Glomerular visceral epithelial cell (primary cell): ENCODE measurements at regions not wholly inside any gene's neighbourhood (a gene's known extent, or its start where the extent isn't known, plus 50 kb on each side); places are given as distances from the start of the nearest gene placed in this dataset.

Experiments
- DNase-seq: peaks from one replicate; pipeline ENCODE4 v3.0.0-alpha.2; 2016; ENCODE audit errors: extremely low spot score

GRCh38 chr12:93944911-93945310 is 203.5 kb upstream of the PLXNC1 start:
- DNase-seq = no peak

- DNase-seq = peak; percentile 8
Observed at GRCh38 chr12:93946542-93947150, 201.7 kb upstream of the PLXNC1 start.

GRCh38 chr12:93947486-93947885 is 200.9 kb upstream of the PLXNC1 start:
- no peak for DNase-seq

GRCh38 chr12:93950311-93950710 is 198.1 kb upstream of the PLXNC1 start:
- no peak for DNase-seq

GRCh38 chr12:93954166-93955112 is 193.9 kb upstream of the PLXNC1 start:
- no peak for DNase-seq

GRCh38 chr12:93956551-93956950 is 191.8 kb upstream of the PLXNC1 start:
- DNase-seq = no peak

GRCh38 chr12:93957168-93957567 is 191.2 kb upstream of the PLXNC1 start:
- DNase-seq = no peak

GRCh38 chr12:93957870-93958269 is 190.5 kb upstream of the PLXNC1 start:
- DNase-seq = no peak

- no peak for DNase-seq
Observed at GRCh38 chr12:93959657-93960056, 188.7 kb upstream of the PLXNC1 start.

- DNase-seq = no peak
Observed at GRCh38 chr12:93960521-93960920, 187.9 kb upstream of the PLXNC1 start.

- no peak for DNase-seq
Observed at GRCh38 chr12:93962336-93962735, 186.0 kb upstream of the PLXNC1 start.

- DNase-seq = no peak
Observed at GRCh38 chr12:93964936-93965335, 183.4 kb upstream of the PLXNC1 start.

- no peak for DNase-seq
Observed at GRCh38 chr12:93966516-93967133, 181.8 kb upstream of the PLXNC1 start.

- DNase-seq = no peak
Observed at GRCh38 chr12:93967454-93967853, 180.9 kb upstream of the PLXNC1 start.

GRCh38 chr12:93968536-93969285 is 179.7 kb upstream of the PLXNC1 start:
- no peak for DNase-seq

- DNase-seq = no peak
Observed at GRCh38 chr12:93970900-93971688, 177.3 kb upstream of the PLXNC1 start.

- peak; percentile 8 for DNase-seq
Observed at GRCh38 chr12:93972411-93973208, 175.8 kb upstream of the PLXNC1 start.

GRCh38 chr12:93974252-93974651 is 174.1 kb upstream of the PLXNC1 start:
- no peak for DNase-seq

GRCh38 chr12:93976024-93976423 is 172.4 kb upstream of the PLXNC1 start:
- DNase-seq = no peak

- no peak for DNase-seq
Observed at GRCh38 chr12:93977081-93977480, 171.3 kb upstream of the PLXNC1 start.
